ENCODE measurements at regions not wholly inside any gene's neighbourhood (a gene's known extent, or its start where the extent isn't known, plus 50 kb on each side); places are given as distances from the start of the nearest gene placed in this dataset.
"Not testable (repeated sequence)": the region's sequence is repeated elsewhere in the genome, so short reads cannot be mapped to it uniquely, and the experiment has no call there.

DNA sequence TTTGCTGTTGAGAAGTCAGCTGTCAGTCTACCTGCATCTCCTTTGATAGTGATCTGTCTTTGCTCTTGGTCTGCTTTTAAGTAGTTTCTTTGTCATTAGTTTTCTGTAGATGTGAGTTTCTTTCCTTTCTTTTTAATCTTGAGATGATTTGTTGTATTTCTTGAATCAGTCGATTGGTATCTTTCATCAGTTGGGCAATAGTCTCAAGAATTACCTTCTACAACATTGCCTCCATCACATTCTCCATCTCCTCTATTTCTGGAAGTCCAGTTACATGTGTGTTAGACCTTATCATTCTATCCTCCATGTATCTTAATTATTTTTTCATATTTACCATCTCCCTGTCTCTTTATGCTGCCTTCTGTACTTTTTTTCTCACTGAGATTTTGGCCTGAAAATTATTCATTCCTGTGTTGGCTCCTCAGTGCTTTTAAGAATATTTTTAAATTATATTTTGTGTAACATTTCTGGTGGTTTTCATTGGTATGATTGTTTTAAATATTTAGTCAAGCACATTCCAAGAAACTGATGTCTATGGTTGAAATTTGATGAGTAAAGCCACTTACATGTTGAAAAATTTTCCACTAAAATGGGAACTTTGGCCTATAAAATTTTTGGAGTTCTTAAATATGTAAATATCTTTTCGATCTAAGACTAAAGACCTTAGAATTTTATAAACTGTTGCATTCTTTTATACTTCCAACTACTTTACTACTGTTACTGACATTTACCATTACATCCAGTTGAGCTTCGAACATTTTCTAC lies 239.5 kb upstream of the MGAT5 start:
- DNase-seq (ENCODE audit: low read depth in 3 of 3), result no peak

DNA sequence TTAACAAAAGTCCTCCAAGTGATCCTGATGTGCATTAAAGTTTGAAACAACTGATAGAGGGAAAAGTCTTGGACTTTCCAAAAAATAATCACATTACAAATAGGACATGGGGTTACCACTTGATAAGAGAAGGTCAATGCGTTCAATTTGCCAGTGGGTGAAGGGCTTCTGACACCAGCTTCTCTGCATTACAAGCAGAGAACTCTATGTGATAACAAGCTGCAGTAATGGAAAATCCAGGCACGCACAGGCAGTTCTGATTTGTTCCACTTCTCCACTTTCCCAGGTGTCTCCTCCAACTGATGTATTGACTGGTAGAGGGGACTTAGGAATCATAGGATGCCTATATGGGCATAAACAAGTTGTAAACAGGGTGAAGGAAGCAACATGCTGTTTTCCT lies 234.0 kb upstream of the MGAT5 start:
- DNase-seq (ENCODE audit: low read depth in 3 of 3), result no peak

DNA sequence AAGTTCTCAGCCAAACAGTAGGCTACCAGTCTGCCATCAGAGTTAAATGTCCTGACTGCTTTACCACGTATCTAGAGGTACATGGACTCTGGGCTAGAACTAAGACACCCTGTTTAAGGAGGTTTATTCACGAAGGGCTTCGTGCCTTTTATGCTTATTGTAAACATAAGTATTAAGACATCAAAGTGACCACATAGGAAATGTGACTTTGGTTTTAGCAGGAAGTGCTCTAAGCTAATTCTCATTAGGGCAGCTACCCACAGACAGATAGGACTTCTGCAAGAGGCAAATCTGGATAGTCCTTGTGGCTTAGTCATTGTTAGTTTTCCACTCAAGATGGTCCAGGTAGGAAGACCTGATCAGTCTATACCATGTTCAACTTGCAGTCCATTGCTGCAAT lies 233.3 kb upstream of the MGAT5 start:
- no peak for DNase-seq (ENCODE audit: low read depth in 3 of 3)

DNA sequence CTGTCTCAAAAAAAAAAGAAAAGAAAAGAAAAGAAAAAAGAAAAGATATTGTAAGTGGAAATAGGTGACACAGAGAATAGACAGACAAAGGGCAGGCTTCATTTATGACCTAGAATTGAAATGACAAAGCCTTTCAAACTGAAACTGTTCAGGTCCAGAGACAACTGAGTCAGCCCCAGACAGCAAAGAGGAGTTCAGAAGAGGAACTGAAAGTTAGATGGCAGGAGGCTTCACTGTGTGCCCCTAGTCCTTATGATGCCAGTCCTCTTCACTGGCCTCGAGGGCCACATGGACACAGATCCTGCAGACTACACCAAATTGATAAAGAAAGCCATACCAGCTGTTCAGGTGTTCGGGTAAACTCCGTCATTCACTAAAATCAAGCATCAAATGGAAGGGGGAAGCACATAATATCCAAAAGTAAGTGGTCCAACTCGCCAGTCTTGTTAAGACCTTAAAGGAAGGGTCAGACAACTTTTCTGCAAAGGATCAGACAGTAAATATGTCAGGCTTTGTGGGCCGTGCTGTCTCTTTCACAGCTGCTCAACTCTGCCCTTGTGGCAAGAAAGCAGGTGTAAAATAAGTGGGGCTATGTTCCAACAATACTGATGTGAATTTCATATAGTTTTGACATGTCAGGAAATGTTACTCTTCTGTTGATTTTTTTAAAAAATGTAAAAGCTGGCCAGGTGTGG lies 231.9 kb upstream of the MGAT5 start:
- no peak for DNase-seq (ENCODE audit: low read depth in 3 of 3)

DNA sequence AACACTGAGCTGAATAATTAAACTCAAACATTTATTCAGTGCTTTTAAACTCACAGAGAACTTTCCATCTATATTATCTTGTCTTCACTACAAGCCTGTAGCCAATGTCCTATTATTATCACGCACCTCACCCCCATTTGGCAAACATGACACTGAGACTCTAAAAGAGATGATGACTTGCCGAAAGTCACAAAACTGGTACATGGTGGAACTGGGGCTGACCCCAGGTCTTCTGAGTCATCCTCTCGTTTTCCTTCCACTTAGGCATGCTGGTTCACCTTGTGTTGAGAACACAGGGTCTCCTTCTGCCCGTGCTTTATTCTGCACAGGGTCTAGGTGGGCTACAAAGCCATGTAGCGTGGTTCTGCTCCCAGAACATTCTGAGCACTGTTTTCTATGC lies 230.0 kb upstream of the MGAT5 start:
- no peak for DNase-seq (ENCODE audit: low read depth in 3 of 3)

DNA sequence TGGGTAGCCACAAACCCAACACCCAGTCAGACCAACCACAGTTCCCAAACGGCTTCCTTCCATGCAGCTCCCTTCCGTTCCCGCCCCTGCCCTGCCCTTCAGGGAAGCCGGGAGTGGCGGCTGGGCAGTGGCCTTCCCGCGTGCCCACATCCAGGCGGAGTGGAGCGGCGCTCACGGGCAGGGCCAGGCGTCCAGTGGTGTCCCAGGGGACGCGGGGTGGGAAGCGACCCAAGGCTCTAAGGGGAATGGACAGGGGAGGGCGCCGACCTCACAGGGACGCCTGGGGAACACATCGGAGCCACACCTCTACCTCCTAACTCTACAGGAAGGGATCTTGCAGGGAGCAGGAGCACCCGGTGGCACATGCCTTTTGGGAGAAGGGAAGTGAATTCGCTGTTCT lies 225.9 kb upstream of the MGAT5 start:
- DNase-seq (ENCODE audit: low read depth in 3 of 3), result no peak

DNA sequence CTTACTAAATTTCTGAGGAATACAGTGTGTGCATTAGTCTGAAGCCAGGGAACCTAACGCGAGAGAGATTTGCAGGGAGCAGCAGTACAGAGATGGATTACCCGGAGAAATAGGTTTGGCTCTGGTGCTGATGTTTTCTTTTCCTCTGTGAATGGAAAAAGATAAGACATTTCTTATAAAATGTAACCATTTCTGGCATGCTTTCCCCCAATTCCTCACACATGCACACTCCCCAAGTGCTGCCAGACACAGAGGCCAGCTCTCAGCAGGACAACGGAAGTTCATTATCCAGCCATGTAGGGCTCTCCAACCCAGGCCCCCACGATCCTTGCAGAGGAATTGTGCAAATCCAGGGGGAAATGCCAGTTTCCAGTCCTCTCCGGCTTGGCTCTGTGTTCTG lies 224.5 kb upstream of the MGAT5 start:
- DNase-seq (ENCODE audit: low read depth in 3 of 3), result no peak

DNA sequence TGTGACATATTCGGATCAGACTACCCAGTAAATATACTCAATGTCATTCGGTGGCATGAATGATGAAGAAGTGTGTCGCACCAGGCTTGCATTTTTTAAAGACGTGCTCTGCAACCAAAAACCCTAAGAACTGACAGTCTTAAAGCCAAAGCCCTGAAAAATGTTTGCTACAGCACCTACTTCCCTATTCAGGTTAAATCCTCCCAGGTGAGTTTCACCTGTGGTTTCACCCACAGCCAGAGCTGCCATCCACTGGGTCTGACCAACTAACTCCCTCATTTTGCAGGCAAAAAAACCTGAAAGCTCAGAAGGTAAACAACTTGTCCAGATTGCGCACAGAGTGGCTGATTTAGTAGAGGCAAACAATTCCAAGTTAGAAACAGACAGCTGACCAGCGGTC lies 222.3 kb upstream of the MGAT5 start:
- DNase-seq (ENCODE audit: low read depth in 3 of 3), result no peak

DNA sequence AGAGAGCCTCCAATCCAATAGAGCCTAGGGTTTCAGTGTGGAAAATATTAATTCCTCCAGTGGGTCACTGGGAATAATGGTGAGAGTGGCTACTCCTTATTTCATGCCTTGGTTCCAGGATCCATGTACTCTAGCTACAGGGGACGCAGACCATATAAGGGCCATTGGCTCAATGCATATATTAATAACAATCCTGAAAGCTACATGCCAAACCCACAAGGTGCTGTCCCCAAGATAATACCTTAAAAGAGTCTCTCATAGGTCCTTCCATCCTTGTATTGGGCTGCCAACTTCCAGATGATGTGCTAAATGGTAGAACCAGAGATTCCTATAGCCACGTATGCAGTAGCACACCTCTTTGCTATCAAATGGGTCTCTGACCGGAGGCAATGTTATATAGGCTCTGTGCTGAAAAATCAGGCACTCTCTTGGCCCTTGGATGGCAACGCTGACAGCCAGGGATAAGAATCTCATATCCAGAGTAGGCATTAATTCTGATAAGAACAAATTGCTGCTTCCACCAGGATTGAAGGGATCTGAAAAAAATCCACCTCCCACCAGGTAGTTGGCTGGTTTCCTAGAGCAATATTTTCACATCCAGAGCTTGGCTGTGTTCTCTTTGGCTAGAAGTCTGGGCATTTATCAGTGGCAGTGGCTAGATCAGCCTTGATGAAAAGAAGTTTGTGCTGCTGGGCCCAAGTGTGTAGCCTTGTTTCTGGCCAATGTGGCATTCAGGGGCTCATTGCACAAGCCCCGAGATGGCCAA lies 218.1 kb upstream of the MGAT5 start:
- no peak for DNase-seq (ENCODE audit: low read depth in 3 of 3)

DNA sequence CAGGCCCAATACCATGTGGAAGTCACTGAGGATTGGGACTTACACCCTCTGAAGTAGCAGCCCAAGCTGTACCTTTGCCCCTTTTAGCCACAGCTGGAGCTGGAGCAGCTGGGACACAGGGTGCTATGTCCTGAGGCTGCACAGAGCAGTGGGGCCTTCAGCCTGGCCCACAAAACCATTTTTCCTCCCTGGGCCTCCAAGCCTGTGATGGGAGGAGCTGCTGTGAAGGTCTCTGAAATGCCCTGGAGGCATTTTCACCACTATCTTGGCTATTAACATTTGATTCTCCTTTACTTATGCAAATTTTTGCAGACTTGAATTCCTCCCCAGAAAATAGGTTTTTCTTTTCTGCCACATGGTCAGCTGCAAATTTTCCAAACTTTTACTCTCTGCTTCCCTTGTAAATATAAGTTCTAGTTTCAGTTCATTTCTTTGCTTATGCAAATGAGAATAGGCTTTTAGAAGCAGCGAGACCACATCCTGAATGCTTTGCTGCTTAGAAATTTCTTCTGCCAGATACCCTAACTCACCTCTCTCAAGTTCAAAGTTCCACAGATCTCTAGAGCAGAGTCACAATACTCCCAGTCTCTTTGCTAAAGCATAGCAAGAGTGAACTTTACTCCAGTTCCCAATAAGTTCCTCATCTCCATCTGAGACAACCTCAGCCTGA lies 213.8 kb upstream of the MGAT5 start:
- DNase-seq (ENCODE audit: low read depth in 3 of 3), result no peak

DNA sequence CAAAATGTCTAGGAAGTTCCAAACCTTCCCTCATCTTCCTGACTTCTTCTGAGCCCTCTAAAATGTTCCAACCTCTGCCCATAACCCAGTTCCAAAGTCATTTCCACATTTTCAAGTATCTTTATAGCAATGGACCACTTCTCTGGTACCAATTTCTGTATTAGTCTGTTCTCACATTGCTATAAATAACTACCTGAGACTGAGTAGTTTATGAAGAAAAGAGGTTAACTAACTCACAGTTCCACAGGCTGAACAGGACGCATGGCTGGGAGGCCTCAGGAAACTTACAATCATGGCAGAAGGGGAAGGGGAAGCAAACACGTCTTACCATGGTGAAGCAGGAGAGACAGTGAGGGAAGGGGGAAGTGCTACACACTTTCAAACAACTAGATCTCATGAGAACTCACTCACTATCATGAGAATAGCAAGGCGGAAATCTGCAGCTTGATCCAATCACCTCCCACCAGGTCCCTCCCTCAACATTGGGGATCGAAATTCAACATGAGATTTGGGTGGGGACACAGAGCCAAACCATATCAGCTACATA lies 213.2 kb upstream of the MGAT5 start:
- DNase-seq (ENCODE audit: low read depth in 3 of 3), result not testable (repeated sequence)

DNA sequence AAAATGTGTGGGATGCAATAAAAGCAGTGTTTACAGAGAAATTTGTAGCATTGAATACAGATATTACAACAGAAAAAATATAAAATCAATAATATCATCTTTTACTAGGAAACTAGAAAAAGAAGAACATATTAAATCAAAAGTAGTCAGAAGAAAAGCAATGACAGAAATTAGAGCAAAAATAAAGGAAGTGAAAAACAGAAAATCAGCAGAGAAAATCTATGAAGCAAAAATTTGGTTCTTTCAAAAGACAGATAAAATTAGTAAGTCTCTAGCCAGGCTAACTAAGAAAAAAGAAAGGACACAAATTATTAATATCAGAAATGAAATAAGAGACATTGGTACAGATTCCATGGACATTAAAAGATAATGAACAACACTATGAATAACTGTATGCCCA lies 212.0 kb upstream of the MGAT5 start:
- DNase-seq (ENCODE audit: low read depth in 3 of 3), result no peak

DNA sequence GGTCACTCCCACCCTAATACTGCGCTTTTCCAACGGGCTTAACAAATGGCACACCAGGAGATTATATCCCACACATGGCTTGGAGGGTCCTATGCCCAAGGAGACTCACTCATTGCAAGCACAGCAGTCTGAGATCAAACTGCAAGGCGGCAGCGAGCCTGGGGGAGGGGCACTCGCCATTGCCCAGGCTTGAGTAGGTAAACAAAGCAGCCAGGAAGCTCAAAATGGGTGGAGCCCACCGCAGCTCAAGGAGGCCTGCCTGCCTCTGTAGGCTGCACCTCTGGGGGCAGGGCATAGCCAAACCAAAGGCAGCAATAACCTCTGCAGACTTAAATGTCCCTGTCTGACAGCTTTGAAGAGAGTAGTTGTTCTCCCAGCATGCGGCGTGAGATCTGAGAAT lies 210.8 kb upstream of the MGAT5 start:
- DNase-seq (ENCODE audit: low read depth in 3 of 3), result not testable (repeated sequence)

DNA sequence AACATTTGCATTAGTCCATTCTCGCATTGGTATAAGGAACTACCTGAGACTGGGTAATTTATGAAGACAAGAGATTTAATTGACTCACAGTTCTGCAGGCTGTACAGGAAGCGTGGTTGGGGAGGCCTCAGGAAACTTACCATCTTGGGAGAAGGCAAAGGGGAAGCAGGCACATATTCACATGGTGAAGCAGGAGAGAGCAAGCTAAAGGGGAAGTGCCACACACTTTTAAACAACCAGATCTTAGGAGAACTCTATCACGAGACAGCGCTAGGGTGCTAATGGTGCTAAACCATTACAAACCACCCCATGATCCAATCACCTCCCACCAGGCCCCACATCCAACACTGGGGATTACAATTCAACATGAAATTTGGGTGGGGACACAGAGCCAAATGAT lies 201.7 kb upstream of the MGAT5 start:
- no peak for DNase-seq (ENCODE audit: low read depth in 3 of 3)

DNA sequence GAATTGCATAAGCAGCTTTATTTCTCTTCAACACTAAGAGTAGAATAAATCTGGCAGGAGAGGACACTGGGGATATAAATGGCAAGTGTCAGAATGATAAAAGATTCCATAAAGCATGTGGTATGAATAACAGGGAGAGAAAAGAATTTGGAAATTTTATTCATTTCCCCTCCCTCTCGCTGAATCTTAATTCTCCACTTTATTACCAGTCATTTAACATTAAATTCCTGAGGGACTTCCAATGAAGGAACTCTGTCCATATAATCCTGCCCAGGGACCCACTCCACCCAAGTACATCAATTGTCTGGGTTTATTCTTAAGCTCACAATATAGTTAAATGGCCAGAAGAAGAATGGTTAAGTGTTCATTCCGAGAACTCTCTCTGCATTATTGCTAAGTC lies 197.7 kb upstream of the MGAT5 start:
- DNase-seq (ENCODE audit: low read depth in 3 of 3), result no peak

DNA sequence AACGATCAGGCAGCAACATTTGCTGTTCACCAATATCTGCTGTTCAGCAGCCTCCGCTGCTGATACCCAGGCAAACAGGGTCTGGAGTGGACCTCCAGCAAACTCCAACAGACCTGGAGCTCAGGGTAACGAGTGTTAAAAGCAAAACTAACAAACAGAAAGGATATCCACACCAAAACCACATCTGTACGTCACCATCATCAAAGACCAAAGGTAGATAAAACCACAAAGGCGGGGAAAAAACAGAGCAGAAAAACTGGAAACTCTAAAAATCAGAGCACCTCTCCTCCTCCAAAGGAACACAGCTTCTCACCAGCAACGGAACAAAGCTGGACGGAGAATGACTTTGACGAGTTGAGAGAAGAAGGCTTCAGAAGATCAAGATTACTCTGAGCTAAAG lies 192.8 kb upstream of the MGAT5 start:
- not testable (repeated sequence) for DNase-seq (ENCODE audit: low read depth in 3 of 3)

DNA sequence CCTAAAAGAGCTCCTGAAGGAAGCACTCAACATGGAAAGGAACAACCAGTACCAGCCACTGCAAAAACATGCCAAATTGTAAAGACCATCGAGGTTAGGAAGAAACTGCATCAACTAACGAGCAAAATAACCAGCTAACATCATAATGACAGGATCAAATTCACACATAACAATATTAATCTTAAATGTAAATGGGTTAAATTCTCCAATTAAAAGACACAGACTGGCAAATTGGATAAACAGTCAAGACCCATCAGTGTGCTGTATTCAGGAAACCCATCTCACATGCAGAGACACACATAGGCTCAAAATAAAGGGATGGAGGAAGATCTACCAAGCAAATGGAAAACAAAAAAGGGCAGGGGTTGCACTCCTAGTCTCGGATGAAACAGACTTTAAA lies 191.6 kb upstream of the MGAT5 start:
- DNase-seq (ENCODE audit: low read depth in 3 of 3), result not testable (repeated sequence)

DNA sequence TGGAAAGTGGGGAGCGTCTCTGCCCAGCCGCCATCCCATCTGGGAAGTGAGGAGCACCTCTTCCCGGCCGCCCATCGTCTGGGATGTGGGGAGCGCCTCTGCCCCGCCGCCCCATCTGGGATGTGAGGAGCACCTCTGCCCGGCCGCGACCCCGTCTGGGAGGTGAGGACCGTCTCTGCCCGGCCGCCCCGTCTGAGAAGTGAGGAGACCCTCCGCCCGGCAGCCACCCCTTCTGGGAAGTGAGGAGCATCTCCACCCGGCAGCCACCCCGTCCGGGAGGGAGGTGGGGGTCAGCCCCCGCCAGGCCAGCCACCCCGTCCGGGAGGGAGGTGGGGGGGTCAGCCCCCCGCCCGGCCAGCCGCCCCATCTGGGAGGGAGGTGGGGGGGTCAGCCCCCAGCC lies 190.0 kb upstream of the MGAT5 start:
- DNase-seq (ENCODE audit: low read depth in 3 of 3), result not testable (repeated sequence)

DNA sequence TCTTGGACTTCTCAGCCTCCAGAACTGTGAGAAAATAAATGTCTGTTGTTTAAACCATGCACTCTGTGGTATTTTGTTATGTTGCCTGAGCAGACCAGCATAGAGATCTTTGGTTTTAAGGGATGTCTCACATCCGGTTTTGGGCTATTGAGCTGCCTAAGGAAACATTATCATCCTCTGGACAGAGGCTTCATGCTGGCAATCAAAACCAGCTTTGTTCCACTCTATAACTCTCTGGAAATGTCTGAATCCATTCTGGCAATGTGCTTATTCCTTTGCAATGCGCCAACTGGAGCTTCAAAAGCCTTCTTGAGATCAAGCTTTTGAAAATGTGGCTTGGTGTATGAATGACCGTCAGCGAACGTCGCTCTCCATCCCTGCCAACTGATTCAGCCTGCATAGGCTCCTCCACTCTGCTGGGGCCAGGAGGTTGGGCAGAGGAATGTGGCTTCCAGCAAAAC lies 183.6 kb upstream of the MGAT5 start:
- DNase-seq (ENCODE audit: low read depth in 3 of 3), result no peak

DNA sequence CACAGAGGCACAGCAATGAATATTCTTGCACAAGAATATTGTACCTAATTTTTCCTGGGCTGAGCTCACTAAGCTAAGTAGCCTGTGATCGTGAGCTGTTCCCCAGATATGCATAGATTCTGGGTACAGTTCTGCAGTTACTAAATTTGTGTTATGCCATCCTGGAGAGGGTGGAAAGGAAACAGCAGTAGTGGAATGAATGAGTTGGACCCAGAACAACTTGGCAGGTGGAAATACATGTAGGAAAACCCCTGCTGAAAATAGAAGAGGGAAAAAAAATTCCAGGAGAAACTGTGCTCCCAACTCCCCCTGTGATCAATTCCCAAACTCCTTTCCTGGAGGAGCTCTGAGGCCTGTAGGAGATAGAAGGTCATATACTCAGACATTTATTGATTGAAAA lies 181.5 kb upstream of the MGAT5 start:
- no peak for DNase-seq (ENCODE audit: low read depth in 3 of 3)

DNA sequence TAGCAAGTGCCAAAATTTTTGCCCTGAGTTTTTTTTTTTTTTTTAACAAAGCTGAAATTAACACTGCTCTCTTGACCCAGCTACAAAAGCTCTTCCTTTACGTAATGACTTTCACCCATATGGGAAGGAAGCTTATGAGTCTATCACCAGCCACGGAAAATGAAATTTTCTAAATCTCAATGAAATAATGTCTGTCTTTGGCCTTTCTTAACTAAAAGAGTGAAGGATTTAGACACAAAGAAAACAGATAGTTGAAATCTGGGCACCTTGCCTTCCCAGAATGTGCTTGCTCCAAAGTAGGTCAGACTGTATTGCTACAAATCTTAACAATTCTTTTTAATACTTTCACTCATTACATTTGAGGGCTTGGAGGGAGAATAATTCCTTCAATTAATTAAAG lies 180.8 kb upstream of the MGAT5 start:
- DNase-seq (ENCODE audit: low read depth in 3 of 3), result no peak

DNA sequence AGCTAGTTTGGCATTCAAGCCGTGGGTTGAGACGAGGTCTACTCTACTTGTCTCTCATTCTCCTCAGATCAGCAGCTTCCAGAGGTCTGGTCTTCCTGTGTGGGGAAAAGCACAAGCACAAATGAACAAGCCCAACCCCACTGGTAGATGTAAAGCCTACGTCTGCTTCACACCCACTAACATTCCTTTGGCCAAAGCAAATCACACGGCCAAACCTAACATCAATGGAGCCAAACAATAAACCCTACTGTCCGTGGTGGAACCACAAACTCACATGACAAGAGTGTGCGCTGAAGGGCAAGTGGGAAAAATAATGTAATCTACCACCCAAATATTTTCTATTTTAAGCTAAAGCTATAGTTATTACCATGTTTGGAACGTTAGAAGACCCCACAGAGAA lies 179.3 kb upstream of the MGAT5 start:
- DNase-seq (ENCODE audit: low read depth in 3 of 3), result no peak
